K562 (cell line): ENCODE measurements at regions not wholly inside any gene's neighbourhood (a gene's known extent, or its start where the extent isn't known, plus 50 kb on each side); places are given as distances from the start of the nearest gene placed in this dataset.
"Not testable (repeated sequence)": the region's sequence is repeated elsewhere in the genome, so short reads cannot be mapped to it uniquely, and the experiment has no call there.

Source experiments
- CTCF ChIP-seq, 3 experiments: IDR thresholded peaks in 2 of 3; conservative IDR thresholded peaks in 1 of 3; 2 replicates each; pipeline ENCODE4 v1.5.1; 2011 to 2012; ENCODE audit warnings: low read length in 3 of 3, mild to moderate bottlenecking in 3 of 3, control low read depth in 2 of 3, improper control_type of control experiment in 1 of 3, inconsistent platforms in 1 of 3, low read depth in 1 of 3, mixed read lengths in 1 of 3, moderate library complexity in 1 of 3; ENCODE audit not compliant: insufficient read depth in 2 of 3
- FOXK1 ChIP-seq: sonication (generic); formaldehyde crosslinking; IDR thresholded peaks from 2 replicates; pipeline ENCODE4 v1.8.0; 2022; ENCODE audit warnings: missing genetic modification reagents, mild to moderate bottlenecking, borderline replicate concordance
- GTF2F1 ChIP-seq: IDR thresholded peaks from 2 replicates; pipeline ENCODE4 v1.6.1; 2011; ENCODE audit warnings: low read depth, low read length, improper control_type of control experiment
- HDAC3 ChIP-seq: fragments of 450-650 bp; IDR thresholded peaks from 2 replicates; pipeline ENCODE4 v1.6.1; 2018; ENCODE audit warnings: borderline replicate concordance, mild to moderate bottlenecking, moderate library complexity; ENCODE audit not compliant: partially characterized antibody
- PHB2 ChIP-seq: fragments of 450-650 bp; IDR thresholded peaks from 2 replicates; pipeline ENCODE4 v1.6.1; 2017; ENCODE audit warnings: low read depth
- SIX5 ChIP-seq, 2 experiments: IDR thresholded peaks; 2 replicates each; pipeline ENCODE4 v1.6.1; 2011; ENCODE audit warnings: low read length in 2 of 2, borderline replicate concordance in 1 of 2, low read depth in 1 of 2, mild to moderate bottlenecking in 1 of 2, moderate library complexity in 1 of 2; ENCODE audit not compliant: insufficient read depth in 1 of 2
- SMAD2 ChIP-seq: fragments of 150-350 bp; IDR thresholded peaks from 2 replicates; pipeline ENCODE4 v1.6.1; 2014; ENCODE audit warnings: low read depth, mild to moderate bottlenecking, low read length
- TAF1 ChIP-seq: IDR thresholded peaks from 2 replicates; pipeline ENCODE4 v1.6.1; 2011; ENCODE audit warnings: mild to moderate bottlenecking, low read length, moderate library complexity; ENCODE audit not compliant: insufficient read depth, control insufficient read depth, severe bottlenecking; ENCODE audit errors: extremely low read depth
- TAF7 ChIP-seq: fragments of 450-650 bp; IDR thresholded peaks from 2 replicates; pipeline ENCODE4 v1.6.1; 2016; ENCODE audit warnings: missing genetic modification characterization, missing compliant biosample characterization
- YY1 ChIP-seq, 3 experiments: IDR thresholded peaks; 2 replicates each; pipeline ENCODE4 v1.6.1; 2011; ENCODE audit warnings: low read length in 2 of 3, mild to moderate bottlenecking in 2 of 3, moderate library complexity in 2 of 3, borderline replicate concordance in 1 of 3, control low read depth in 1 of 3, low read depth in 1 of 3; ENCODE audit not compliant: insufficient read depth in 3 of 3, insufficient replicate concordance in 2 of 3, control insufficient read depth in 1 of 3, insufficient read length in 1 of 3; ENCODE audit errors: extremely low read depth in 1 of 3
- TF ChIP-seq, protein P1 (sequence below): fragments of 250-450 bp; sonication (Bioruptor Pico); IDR thresholded peaks from 2 replicates; pipeline ENCODE4 v1.4.0; 2020; ENCODE audit warnings: borderline replicate concordance
- TF ChIP-seq, protein P2 (sequence below), 2 experiments: fragments of 150-350 bp in 1 of 2; IDR thresholded peaks; 2 replicates each; pipeline ENCODE4 v1.6.1; 2012 to 2016; ENCODE audit warnings: low read depth in 2 of 2, low read length in 2 of 2, mild to moderate bottlenecking in 1 of 2, moderate library complexity in 1 of 2

DNA sequence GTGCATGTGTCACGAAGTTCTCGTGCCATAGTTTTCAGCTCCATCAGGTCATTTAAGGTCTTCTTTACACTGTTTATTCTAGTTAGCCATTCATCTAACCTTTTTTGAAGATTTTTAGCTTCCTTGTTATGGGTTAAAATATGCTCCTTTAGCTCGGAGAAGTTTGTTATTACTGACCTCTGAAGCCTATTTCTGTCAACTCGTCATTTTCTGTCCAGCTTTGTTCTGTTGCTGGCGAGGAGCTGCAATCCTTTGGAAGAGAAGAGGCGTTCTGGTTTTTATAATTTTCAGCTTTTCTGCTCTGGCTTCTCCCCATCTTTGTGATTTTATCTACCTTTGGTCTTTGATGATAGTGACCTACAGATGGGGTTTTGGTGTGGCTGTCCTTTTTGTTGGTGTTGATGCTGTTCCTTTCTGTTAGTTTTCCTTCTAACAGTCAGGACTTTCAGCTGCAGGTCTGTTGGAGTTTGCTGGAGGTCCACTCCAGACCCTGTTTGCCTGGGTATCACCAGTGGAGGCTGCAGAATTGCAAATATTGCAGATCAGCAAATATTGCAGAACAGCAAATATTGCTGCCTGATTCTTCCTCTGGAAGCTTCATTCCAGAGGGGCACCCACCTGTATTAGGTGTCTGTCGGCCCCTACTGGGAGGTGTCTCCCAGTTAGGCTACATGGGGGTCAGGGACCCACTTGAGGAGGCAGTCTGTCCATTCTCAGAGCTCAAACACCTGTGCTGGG is 157.7 kb upstream of the ITGA6 start:
- TF ChIP-seq PHB2; YY1 (IDR thresholded peaks at IDR 0.05; ENCODE audit: borderline replicate concordance in 1 of 3, control insufficient read depth in 1 of 3, extremely low read depth in 1 of 3, insufficient read depth in 3 of 3, insufficient read length in 1 of 3, insufficient replicate concordance in 2 of 3, low read depth in 1 of 3, low read length in 2 of 3); CTCF (IDR thresholded peaks at IDR 0.05 in 2 of 3, conservative IDR thresholded peaks at IDR 0.05 in 1 of 3; ENCODE audit: insufficient read depth in 2 of 3, low read depth in 1 of 3, low read length in 3 of 3); TAF7 (tag); GTF2F1; TAF1; SIX5 (IDR thresholded peaks at IDR 0.05; ENCODE audit: borderline replicate concordance in 1 of 2, insufficient read depth in 1 of 2, low read depth in 1 of 2, low read length in 2 of 2); FOXK1 (CRISPR knock-in tag); HDAC3; SMAD2: not testable (repeated sequence)
- TF ChIP-seq, protein P1, sequence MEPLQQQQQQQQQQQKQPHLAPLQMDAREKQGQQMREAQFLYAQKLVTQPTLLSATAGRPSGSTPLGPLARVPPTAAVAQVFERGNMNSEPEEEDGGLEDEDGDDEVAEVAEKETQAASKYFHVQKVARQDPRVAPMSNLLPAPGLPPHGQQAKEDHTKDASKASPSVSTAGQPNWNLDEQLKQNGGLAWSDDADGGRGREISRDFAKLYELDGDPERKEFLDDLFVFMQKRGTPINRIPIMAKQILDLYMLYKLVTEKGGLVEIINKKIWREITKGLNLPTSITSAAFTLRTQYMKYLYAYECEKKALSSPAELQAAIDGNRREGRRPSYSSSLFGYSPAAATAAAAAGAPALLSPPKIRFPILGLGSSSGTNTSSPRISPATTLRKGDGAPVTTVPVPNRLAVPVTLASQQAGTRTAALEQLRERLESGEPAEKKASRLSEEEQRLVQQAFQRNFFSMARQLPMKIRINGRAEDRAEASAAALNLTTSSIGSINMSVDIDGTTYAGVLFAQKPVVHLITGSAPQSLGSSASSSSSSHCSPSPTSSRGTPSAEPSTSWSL, result not testable (repeated sequence)
- TF ChIP-seq, protein P2, sequence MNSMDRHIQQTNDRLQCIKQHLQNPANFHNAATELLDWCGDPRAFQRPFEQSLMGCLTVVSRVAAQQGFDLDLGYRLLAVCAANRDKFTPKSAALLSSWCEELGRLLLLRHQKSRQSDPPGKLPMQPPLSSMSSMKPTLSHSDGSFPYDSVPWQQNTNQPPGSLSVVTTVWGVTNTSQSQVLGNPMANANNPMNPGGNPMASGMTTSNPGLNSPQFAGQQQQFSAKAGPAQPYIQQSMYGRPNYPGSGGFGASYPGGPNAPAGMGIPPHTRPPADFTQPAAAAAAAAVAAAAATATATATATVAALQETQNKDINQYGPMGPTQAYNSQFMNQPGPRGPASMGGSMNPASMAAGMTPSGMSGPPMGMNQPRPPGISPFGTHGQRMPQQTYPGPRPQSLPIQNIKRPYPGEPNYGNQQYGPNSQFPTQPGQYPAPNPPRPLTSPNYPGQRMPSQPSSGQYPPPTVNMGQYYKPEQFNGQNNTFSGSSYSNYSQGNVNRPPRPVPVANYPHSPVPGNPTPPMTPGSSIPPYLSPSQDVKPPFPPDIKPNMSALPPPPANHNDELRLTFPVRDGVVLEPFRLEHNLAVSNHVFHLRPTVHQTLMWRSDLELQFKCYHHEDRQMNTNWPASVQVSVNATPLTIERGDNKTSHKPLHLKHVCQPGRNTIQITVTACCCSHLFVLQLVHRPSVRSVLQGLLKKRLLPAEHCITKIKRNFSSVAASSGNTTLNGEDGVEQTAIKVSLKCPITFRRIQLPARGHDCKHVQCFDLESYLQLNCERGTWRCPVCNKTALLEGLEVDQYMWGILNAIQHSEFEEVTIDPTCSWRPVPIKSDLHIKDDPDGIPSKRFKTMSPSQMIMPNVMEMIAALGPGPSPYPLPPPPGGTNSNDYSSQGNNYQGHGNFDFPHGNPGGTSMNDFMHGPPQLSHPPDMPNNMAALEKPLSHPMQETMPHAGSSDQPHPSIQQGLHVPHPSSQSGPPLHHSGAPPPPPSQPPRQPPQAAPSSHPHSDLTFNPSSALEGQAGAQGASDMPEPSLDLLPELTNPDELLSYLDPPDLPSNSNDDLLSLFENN (IDR thresholded peaks at IDR 0.05; ENCODE audit: low read depth in 2 of 2, low read length in 2 of 2), result not testable (repeated sequence)
